BE2C (cell line): ENCODE measurements at regions not wholly inside any gene's neighbourhood (a gene's known extent, or its start where the extent isn't known, plus 50 kb on each side); places are given as distances from the start of the nearest gene placed in this dataset.
"Not testable (repeated sequence)": the region's sequence is repeated elsewhere in the genome, so short reads cannot be mapped to it uniquely, and the experiment has no call there.

Experiments
- DNase-seq: peaks from one replicate; pipeline ENCODE4 v3.0.0-alpha.2; 2020
- H3K27me3 ChIP-seq: fragments of 250-450 bp; sonication (Bioruptor Pico); 2 replicates; pipeline ENCODE4 v1.5.1; 2020; ENCODE audit warnings: mild to moderate bottlenecking
- H3K36me3 ChIP-seq: fragments of 250-450 bp; sonication (Bioruptor Pico); 2 replicates; pipeline ENCODE4 v1.5.1; 2020; ENCODE audit warnings: mild to moderate bottlenecking
- H3K4me1 ChIP-seq: fragments of 250-450 bp; sonication (Bioruptor Pico); 2 replicates; pipeline ENCODE4 v1.5.1; 2020
- H3K4me3 ChIP-seq: 2 replicates; pipeline ENCODE4 v1.5.1; 2011; ENCODE audit warnings: low read depth, low read length
- H3K9me3 ChIP-seq: fragments of 250-450 bp; sonication (Bioruptor Pico); 2 replicates; pipeline ENCODE4 v1.5.1; 2020
- TF ChIP-seq, protein P1 (sequence below): IDR thresholded peaks from 2 replicates; pipeline ENCODE4 v1.5.1; 2012; ENCODE audit warnings: mild to moderate bottlenecking, low read depth, low read length

- H3K36me3 ChIP-seq = no peaks in the 10 kb centered on the region
- H3K4me3 ChIP-seq = no peak overlapping the region
- TF ChIP-seq, protein P1, sequence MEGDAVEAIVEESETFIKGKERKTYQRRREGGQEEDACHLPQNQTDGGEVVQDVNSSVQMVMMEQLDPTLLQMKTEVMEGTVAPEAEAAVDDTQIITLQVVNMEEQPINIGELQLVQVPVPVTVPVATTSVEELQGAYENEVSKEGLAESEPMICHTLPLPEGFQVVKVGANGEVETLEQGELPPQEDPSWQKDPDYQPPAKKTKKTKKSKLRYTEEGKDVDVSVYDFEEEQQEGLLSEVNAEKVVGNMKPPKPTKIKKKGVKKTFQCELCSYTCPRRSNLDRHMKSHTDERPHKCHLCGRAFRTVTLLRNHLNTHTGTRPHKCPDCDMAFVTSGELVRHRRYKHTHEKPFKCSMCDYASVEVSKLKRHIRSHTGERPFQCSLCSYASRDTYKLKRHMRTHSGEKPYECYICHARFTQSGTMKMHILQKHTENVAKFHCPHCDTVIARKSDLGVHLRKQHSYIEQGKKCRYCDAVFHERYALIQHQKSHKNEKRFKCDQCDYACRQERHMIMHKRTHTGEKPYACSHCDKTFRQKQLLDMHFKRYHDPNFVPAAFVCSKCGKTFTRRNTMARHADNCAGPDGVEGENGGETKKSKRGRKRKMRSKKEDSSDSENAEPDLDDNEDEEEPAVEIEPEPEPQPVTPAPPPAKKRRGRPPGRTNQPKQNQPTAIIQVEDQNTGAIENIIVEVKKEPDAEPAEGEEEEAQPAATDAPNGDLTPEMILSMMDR = no peak
- no peak for DNase-seq
- no peaks in the 10 kb centered on the region for H3K27me3 ChIP-seq
- H3K4me1 ChIP-seq = no peaks in the 10 kb centered on the region
- no peaks in the 10 kb centered on the region for H3K9me3 ChIP-seq
Measured at GRCh38 chr1:8121261-8122159, 95.4 kb upstream of the ERRFI1 start.

GRCh38 chr1:8120693-8121260 is 94.7 kb upstream of the ERRFI1 start:
- no peaks in the 10 kb centered on the region for H3K4me1 ChIP-seq
- no peak overlapping the region for H3K4me3 ChIP-seq
- H3K36me3 ChIP-seq = no peaks in the 10 kb centered on the region
- H3K9me3 ChIP-seq = no peaks in the 10 kb centered on the region
- H3K27me3 ChIP-seq = no peaks in the 10 kb centered on the region
- no peak for DNase-seq
- TF ChIP-seq, protein P1 = no peak

GRCh38 chr1:8118736-8119135 is 92.6 kb upstream of the ERRFI1 start:
- not testable (repeated sequence) for H3K36me3 ChIP-seq, H3K27me3 ChIP-seq, H3K4me3 ChIP-seq, H3K9me3 ChIP-seq, DNase-seq, H3K4me1 ChIP-seq

DNA sequence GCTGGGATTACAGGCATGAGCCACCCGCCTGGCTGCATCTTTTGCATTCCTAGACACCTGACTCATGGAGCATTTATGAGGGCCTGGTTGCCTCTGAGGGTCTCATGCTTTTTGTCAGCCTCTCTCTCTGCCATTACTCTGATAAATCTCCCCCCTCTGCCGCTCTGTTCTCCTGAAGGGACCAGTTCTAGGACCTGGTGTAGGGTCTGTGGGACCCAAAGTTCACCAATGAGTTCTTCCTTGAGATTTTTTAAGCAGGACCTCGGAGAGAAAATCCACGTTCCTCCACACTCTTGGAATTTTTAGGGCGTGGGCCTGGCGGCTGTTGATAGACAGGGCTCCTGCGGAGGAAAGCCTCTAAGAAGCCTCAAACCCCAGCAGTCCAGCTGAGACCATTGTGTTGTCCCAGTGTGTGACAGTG is 91.9 kb upstream of the ERRFI1 start:
- TF ChIP-seq, protein P1 = no peak
- H3K4me3 ChIP-seq = no peak overlapping the region
- no peaks in the 10 kb centered on the region for H3K4me1 ChIP-seq
- H3K27me3 ChIP-seq = no peaks in the 10 kb centered on the region
- DNase-seq = no peak
- no peaks in the 10 kb centered on the region for H3K36me3 ChIP-seq
- H3K9me3 ChIP-seq = no peaks in the 10 kb centered on the region

DNA sequence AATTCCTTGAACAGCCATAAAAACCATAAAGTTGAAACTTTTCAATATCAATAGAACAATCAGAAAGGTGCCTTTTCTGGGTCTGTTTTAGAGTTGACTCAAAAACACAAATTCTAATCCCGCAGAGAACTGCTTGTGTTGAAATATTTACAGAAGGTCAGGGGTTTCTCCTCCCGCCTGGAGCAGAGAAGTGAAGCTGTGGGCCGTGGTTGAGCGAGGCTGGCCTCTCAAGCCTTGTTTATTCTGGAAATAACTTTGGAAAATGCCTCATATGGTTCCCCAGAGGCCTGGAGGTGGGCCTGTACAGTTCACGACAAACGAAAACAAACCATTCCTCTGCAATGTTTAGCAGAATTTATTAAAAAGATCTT is 90.8 kb upstream of the ERRFI1 start:
- H3K36me3 ChIP-seq = no peaks in the 10 kb centered on the region
- no peak overlapping the region for H3K4me3 ChIP-seq
- no peaks in the 10 kb centered on the region for H3K9me3 ChIP-seq
- DNase-seq = no peak
- no peaks in the 10 kb centered on the region for H3K4me1 ChIP-seq
- TF ChIP-seq, protein P1 = no peak
- no peaks in the 10 kb centered on the region for H3K27me3 ChIP-seq

DNA sequence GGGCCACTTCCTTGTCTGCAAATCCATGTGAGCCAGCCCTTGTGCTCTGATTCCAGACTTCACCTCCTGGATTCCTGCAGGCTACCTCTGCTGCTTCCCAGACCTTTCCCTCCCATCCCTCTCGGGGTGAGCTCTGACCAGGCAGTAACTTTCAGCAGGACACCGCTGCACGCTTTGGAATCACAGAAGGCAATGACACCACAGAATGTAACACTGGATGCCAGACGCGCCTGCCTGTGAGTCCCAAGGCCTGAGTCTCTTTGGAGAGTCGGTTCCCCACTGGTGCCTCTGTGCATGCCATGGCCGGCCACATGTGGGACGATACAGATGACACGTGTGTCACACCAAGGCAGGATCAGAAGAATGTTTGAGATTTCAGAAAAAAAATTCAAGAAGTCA is 89.7 kb upstream of the ERRFI1 start:
- H3K4me3 ChIP-seq = no peak overlapping the region
- H3K27me3 ChIP-seq = no peaks in the 10 kb centered on the region
- H3K9me3 ChIP-seq = no peaks in the 10 kb centered on the region
- DNase-seq = no peak
- no peaks in the 10 kb centered on the region for H3K4me1 ChIP-seq
- H3K36me3 ChIP-seq = no peaks in the 10 kb centered on the region
- TF ChIP-seq, protein P1 = no peak
